Adipocyte (in vitro differentiated cells): ENCODE measurements at regions not wholly inside any gene's neighbourhood (a gene's known extent, or its start where the extent isn't known, plus 50 kb on each side); places are given as distances from the start of the nearest gene placed in this dataset.
A peak's percentile ranks its signal among the peaks of the same experiment; 100 is the strongest.

Experiments used
- DNase-seq: peaks from one replicate; pipeline ENCODE4 v3.0.0-alpha.2; 2015; ENCODE audit warnings: low read depth
- H3K27me3 ChIP-seq: replicated peaks from 2 replicates; pipeline ENCODE4 v1.7.0; 2013; ENCODE audit warnings: mild to moderate bottlenecking, low read length, moderate library complexity; ENCODE audit not compliant: control insufficient read depth, insufficient read depth
- H3K36me3 ChIP-seq: 2 replicates; pipeline ENCODE4 v1.7.0; 2013; ENCODE audit warnings: low read length, mild to moderate bottlenecking, moderate library complexity; ENCODE audit not compliant: control insufficient read depth, insufficient read depth, severe bottlenecking
- H3K4me1 ChIP-seq: 2 replicates; pipeline ENCODE4 v1.7.0; 2013; ENCODE audit warnings: mild to moderate bottlenecking, low read length, moderate library complexity; ENCODE audit not compliant: control insufficient read depth, insufficient read depth
- H3K4me3 ChIP-seq: 2 replicates; pipeline ENCODE4 v1.7.0; 2013; ENCODE audit warnings: mild to moderate bottlenecking, low read length, moderate library complexity
- H3K9ac ChIP-seq: 2 replicates; pipeline ENCODE4 v1.7.0; 2013; ENCODE audit warnings: mild to moderate bottlenecking, low read length, moderate library complexity
- H3K9me3 ChIP-seq: 2 replicates; pipeline ENCODE4 v1.7.0; 2013; ENCODE audit warnings: mild to moderate bottlenecking, low read length, moderate library complexity; ENCODE audit not compliant: control insufficient read depth

- H3K9ac ChIP-seq = no peak overlapping the region
- H3K4me1 ChIP-seq = peaks cover 14% of the 10 kb centered on the region
- DNase-seq = no peak
- H3K4me3 ChIP-seq = no peak overlapping the region
- no peaks in the 10 kb centered on the region for H3K36me3 ChIP-seq
- H3K27me3 ChIP-seq = no peaks in the 10 kb centered on the region
- no peaks in the 10 kb centered on the region for H3K9me3 ChIP-seq
Observed at GRCh38 chr1:235008239-235008638, 120.4 kb downstream of the TOMM20 start.

DNA sequence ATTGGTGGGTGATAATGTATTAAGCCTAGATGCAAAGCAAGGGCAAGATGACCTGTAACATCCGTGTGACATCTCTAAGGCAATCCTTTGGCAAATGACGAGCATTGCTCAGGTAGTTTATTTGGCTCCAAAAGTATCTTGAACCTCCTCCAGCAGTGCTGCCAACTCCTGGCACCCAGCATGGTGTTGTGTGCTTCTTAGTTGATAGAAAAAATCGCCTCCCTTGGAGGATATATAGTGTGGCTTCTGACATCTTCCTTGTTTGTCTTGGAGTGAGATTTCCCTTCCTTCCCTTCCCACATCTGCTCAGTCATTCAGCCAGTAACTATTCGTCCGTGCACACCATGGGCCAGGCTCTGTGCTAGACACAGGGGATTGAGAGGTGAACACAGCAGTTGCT, 121.8 kb downstream of the TOMM20 start:
- H3K27me3 ChIP-seq = no peaks in the 10 kb centered on the region
- no peak overlapping the region for H3K9ac ChIP-seq
- H3K4me1 ChIP-seq = peaks cover 6% of the 10 kb centered on the region
- no peaks in the 10 kb centered on the region for H3K36me3 ChIP-seq
- H3K9me3 ChIP-seq = no peaks in the 10 kb centered on the region
- H3K4me3 ChIP-seq = no peak overlapping the region
- no peak for DNase-seq

DNA sequence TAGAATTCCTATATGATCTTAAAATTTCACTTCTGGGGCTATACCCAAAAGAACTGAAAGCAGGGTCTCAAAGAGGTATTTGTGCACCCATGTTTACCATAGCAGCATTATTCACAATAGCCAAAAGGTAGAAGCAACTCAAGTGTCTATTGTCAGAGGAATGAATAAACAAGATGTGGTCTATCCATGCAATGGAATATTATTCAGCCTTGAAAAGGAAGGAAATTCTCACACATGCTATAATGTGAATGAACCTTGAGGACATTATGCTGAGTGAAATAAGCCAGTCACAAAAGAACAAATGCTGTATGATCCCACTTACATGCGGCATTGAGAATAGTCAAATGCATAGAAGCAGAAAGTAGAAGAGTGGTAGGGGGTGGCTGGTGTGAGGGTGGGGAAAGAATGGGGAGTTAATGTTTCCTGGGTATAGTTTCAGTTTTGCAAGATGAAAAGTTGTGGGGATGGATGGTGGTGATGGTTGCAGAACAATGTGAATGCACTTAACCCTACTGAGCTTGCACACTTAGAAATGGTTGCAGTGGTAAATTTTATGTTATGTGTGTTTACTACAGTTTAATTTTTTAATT, 122.4 kb downstream of the TOMM20 start:
- Histone ChIP-seq H3K27me3 (no peaks in the 10 kb centered on the region), H3K36me3 (no peaks in the 10 kb centered on the region)

DNA sequence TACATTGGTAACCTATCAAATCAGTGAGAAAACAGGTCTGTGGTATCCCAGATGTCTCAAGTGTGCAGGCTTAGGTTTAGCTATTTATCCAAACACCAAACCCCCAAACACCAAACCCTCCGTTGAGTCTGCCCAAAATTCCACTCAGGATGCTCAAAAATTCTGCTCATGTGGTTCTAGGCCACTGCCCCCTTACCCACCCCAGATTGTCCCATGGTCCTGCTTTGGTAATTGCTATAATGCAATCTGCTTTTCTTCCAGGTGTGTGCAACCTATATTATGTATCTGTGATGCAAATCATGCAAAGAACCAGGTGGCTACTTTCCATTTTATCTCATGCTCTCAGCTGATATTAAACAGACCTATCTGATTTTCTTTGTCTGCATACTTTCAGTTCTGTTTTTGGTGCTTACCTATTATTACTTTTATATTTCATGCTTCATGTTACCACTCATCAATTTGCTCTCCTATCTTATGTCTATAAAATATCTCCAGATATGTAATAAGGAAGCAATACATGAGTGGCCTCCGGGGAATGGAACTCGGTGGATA, 123.7 kb downstream of the TOMM20 start:
- Histone ChIP-seq H3K9me3 (no peaks in the 10 kb centered on the region), H3K4me1 (no peaks in the 10 kb centered on the region)

More for the DNA sequence above, 122.4 kb downstream of the TOMM20 start:
- H3K4me1 ChIP-seq = peaks cover under 1% of the 10 kb centered on the region
- H3K4me3 ChIP-seq = no peak overlapping the region
- H3K9ac ChIP-seq = no peak overlapping the region
- no peaks in the 10 kb centered on the region for H3K9me3 ChIP-seq
- DNase-seq = no peak

DNA sequence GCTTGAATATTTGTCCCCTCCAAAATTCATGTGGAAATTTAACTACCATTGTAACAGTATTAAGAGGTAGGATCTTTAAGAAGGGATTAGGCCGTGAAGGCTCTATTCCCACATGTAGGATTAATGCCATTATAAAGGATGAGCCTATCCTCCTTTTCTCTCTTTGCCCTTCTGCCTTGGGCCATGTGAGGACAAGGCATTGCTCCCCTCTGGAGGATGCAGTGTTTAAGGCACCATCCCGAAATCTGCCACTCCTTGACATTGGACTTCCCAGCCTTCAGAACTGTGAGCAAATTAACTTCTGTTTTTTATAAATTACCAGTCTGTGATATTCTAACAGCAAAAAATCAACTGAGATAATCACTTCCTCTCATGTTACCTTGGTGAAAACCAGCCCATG, 124.4 kb downstream of the TOMM20 start:
- Histone ChIP-seq H3K36me3 (no peaks in the 10 kb centered on the region), H3K4me1 (no peaks in the 10 kb centered on the region), H3K4me3 (no peak overlapping the region), H3K9me3 (no peaks in the 10 kb centered on the region), H3K9ac (no peak overlapping the region), H3K27me3 (no peaks in the 10 kb centered on the region)
- DNase-seq = no peak

More for the DNA sequence above, 123.7 kb downstream of the TOMM20 start:
- Histone ChIP-seq H3K27me3 (no peaks in the 10 kb centered on the region), H3K4me3 (no peak overlapping the region), H3K36me3 (no peaks in the 10 kb centered on the region), H3K9ac (no peak overlapping the region)
- DNase-seq = no peak

GRCh38 chr1:235002706-235003300, 125.8 kb downstream of the TOMM20 start:
- H3K4me3 ChIP-seq = no peak overlapping the region
- no peaks in the 10 kb centered on the region for H3K9me3 ChIP-seq
- H3K9ac ChIP-seq = no peak overlapping the region
- no peaks in the 10 kb centered on the region for H3K27me3 ChIP-seq
- no peak for DNase-seq
- H3K36me3 ChIP-seq = no peaks in the 10 kb centered on the region
- H3K4me1 ChIP-seq = peaks cover 8% of the 10 kb centered on the region

DNA sequence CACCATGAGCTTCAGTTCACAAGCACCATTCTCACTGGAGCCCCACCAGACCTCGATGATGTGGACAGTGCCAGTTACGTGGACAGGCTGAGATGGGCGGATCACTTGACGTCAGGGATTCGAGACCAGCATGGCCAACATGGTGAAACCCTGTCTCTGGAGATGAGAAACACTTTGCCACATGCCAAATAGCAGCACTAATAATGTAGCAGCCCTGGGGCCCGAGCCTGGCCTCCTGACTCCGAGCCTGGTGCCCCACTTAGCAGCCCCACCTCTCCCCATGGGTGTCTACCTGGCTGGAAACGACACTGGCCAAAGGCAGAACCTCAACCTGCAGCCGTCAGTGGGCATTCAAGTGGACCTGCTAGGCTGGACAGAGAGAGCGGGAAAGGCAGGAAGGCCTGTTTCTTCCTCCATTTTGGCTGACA, 129.1 kb downstream of the TOMM20 start:
- H3K9ac ChIP-seq = no peak overlapping the region
- H3K9me3 ChIP-seq = no peaks in the 10 kb centered on the region
- H3K4me1 ChIP-seq = peaks cover 22% of the 10 kb centered on the region
- H3K27me3 ChIP-seq = no peaks in the 10 kb centered on the region
- DNase-seq = no peak
- no peak overlapping the region for H3K4me3 ChIP-seq
- H3K36me3 ChIP-seq = no peaks in the 10 kb centered on the region

GRCh38 chr1:234997896-234998741, 130.5 kb downstream of the TOMM20 start:
- no peak for DNase-seq
- Histone ChIP-seq H3K36me3 (no peaks in the 10 kb centered on the region), H3K4me3 (peak overlapping the region; percentile 30), H3K9me3 (no peaks in the 10 kb centered on the region), H3K27me3 (no peaks in the 10 kb centered on the region), H3K4me1 (peaks cover 22% of the 10 kb centered on the region), H3K9ac (peak overlapping the region; percentile 83)

DNA sequence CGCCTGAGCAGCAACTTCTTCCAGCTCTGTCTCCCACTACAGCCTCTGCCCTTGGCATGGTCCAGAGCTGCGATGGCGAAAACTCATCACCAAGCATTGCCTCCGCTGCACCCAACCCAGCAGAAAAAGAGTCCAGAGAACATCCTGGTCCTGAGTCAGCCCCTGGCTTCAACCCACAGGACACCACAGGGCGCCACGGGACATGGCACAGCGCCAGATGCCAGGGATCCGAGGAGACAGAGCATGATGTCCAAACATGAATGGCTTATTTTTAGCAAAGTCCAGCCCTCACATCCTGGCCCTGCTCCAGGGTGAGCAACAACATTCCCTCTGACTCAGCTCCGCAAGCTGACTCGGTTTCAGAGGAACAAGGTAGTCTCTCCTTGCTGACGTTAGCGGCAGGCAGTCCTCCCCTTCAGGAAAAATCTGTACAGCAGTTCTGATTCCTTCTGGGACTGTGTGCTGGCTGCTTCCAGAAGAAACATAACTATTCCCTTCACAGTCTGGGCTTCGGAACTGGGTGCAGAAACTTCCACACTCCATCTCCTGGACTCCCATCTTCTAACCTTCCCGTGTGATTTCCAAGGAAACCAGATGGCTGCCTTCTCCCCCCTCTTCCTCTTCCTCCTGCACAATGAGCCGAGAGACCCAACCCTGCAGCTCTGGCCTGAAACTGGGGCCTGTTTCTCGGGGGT, 131.3 kb downstream of the TOMM20 start:
- peaks cover 22% of the 10 kb centered on the region for H3K4me1 ChIP-seq
- H3K27me3 ChIP-seq = no peaks in the 10 kb centered on the region
- peak overlapping the region; percentile 83 for H3K9ac ChIP-seq
- peak; percentile 96 for DNase-seq
- no peaks in the 10 kb centered on the region for H3K9me3 ChIP-seq
- H3K36me3 ChIP-seq = no peaks in the 10 kb centered on the region
- peak overlapping the region; percentile 30 for H3K4me3 ChIP-seq

GRCh38 chr1:234996245-234996757, 132.3 kb downstream of the TOMM20 start:
- Histone ChIP-seq H3K4me3 (no peak overlapping the region), H3K36me3 (no peaks in the 10 kb centered on the region), H3K27me3 (no peaks in the 10 kb centered on the region), H3K4me1 (peaks cover 22% of the 10 kb centered on the region), H3K9ac (no peak overlapping the region), H3K9me3 (no peaks in the 10 kb centered on the region)
- no peak for DNase-seq
